GM18502 (cell line): ENCODE measurements at regions not wholly inside any gene's neighbourhood (a gene's known extent, or its start where the extent isn't known, plus 50 kb on each side); places are given as distances from the start of the nearest gene placed in this dataset.

Experiments used
- ATAC-seq: cut with Tn5 transposase; IDR thresholded peaks from one replicate; pipeline ENCODE4 v1.9.1; 2021; ENCODE audit warnings: mild to moderate bottlenecking; ENCODE audit not compliant: unreplicated experiment, poor library complexity

DNA sequence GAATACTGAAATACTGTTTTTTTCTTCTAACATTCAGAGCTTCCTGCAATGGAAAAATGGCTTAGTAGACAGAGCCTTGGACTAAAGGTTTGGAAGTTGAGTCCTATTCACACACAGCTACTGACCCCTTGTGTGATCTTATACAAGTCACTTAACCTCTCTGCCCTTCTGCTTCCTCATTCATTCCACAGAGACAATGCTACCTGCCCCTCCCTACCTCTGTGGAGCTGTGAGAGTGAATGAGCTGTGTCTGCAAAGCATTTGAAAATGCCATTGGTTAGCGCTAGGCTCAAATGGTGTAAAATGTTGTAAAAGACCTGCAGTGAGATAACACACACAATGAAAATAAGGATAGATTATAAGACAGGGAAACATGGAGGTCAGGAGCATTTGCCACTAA lies 214.4 kb downstream of the BARHL2 start:
- ATAC-seq: no peak

DNA sequence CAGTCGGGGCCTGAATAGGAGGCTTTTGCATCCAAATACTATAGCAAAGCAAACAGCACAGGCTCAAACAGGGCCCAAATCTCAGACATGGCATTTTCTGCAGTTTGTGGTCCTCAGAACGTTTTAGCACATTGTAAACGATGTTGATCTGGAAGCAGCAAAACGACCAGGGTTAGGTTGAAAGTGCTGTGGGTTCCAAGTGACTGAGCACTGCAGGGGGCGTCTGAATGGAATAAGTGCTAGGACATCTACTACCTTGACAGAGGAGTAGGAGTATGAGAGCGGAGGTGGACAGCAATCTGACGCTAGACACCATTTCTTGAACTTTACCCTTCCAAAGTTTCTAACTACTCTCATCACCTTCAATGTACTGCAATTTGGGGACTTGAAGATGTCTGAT lies 214.9 kb downstream of the BARHL2 start:
- no peak for ATAC-seq

DNA sequence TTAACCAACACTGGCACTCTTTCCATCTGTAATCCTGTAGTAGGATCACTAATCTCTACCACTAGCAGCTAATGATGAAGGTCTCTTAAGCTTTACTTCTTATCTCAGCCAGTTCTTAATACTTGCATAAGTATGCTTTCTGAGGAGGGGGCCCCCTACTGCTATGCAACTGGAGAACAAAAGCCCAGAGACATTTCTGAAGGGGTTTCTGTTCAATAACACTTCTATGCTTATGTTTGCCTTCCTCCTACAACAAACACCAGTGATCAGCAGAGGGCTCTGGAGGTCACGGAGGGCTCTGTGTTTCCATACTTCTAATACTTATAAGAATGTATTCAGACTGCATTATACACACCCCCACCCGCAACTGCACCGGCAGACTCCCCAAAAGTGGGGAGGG lies 215.8 kb downstream of the BARHL2 start:
- ATAC-seq: no peak

DNA sequence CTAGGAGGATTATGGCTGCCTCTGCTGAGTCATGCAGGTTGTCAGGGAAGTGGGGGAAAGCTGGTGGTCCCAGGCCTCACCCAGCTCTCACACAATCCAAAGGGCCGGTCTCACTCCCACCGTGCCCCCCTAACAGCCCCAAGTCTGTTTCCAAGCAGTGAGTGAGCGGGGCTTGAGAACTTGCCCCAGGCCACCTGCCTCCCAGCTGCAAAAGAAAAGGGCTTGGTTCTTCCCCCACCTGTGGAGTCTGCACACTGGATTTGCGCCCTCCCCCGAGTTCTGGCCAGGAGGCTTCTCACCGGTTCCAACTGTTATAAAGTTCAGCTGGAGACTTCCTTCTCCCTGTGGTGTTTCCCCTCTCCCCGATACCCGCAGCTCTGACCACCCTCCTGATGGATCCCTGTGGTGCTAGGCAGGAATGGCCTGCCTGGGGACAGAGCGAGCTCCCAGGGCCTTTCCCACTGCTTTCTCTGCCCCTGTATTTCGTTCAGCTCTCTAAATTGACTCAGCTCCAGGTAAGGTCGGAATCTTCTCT lies 222.3 kb downstream of the BARHL2 start:
- no peak for ATAC-seq

DNA sequence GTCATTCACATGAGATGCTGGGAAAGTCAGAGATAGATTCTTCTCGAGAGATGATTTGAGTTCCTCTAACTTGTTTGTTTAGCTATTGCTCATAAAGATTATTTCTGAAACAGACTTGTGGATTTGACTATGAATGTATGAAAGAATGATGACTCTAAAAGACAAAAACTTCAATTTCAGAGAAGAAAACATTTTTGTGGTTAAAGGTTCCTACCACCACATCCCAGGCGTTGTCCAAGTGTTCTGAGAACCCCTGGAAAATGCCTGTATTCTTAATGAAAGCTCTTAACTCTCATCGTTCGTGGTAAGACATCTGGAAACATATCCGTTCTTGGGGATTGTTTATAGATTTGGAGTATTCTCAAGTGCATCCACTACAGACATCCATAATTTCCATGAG lies 228.7 kb downstream of the BARHL2 start:
- ATAC-seq: no peak

DNA sequence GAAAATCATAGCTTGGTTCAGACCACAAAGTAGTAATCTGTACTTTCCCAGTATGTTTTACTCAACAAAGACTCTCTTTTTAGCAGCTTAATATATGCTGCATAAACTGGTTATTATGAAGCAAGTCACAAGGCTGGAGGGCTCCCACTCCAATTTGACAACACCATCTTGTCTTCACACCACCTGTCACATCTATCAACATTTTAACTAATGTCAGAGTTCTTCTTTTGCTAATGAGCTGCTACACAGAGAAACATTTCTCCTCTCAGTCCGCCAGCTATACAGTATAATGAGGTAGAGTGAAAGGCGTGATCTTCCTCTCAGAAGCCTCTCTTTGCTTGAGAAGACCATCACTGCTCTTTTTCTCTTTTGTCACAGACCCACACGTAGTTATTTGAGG lies 230.1 kb downstream of the BARHL2 start:
- ATAC-seq: no peak

DNA sequence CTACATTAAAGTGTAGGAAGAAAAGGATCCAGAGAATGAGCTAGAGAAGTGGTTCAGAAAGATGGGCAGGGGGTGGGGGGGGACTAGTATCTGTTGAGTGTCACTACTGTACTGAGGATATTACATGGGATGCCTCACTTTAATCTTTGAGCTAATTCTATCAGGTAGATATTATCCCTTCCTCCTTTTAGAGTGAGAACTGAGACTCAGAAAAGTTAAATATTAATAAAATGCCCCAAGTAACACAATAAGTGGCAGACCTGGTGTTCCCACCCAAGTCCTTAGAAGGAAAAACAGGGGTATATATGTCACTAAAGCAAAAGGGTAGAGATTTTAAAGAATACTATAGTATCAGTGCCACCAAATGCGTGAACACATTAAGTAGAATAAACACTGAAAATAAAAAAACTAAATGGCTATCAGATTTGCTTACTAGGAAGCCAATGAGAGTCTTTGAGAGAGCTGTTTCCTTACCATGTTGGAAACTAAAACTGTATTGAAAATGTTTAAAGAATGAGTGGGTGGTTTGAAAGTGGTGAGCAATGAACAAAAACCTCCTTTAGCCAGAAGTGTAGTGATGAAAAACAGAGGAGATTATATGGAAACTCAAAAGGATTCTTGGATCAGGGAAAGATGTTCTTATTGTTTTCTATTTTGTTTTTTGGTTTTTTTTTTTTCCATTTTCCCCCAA lies 230.8 kb downstream of the BARHL2 start:
- no peak for ATAC-seq

DNA sequence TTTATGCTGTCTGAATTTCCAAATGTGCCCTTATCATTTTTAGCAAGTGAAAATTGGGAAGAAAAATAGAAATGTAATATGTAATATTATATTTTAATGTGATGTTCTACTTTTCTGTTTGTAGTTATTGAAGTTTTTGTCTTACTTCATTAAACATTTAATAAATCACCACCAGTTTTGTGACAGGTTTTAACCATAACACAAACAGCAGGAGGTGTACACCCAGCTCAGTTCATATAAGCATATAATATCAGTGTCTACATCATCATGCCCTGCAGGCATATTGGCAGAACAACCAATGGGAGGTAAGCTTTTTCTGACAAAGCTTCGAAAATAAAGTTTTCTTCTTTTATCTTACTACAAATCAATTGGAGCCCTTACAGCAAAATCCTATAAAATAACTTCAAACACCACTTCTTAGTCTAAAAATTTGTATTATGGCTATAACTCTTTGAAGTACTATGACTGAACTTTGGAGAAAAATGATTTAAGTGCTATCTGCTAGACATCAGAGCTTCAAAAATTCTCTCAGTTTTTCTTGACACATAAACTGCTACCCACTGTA lies 236.7 kb downstream of the BARHL2 start:
- ATAC-seq: no peak

DNA sequence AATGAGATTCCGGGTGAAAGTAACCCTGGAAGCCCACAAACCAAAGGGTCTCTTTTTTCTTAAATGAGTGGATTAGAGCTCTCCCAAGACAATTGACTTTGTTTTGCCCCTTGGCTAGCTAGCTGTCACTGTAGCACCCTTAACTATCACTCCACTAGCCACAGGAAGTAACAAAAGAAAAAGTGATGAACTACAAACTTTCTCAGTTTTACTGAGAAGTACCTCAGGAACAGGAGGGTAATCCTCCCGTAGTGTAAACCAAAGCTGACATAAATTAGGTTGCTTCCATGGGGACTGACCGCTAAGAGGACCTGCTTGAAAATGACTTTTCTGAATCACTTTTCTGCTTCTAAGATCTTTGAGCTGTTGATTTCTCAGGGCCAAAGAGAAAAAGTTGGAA lies 240.1 kb downstream of the BARHL2 start:
- no peak for ATAC-seq

DNA sequence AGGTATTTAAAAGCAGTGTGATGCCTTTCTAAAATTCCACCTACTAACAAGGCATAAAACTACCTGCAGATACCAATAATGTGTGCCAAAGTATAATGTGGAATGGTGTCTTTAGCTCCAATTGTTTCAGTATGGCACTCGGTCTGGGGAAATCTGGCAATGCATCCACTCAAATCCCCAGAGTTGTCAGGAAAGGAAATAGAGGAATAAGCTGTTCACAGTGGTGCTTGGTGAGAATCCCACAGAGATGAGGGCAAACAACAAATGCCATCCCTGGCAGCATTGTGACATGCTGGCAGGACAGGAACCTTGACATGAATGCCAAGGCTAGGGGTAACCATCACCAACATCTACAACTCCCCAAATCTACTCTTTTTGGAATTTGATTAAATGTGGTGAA lies 240.7 kb downstream of the BARHL2 start:
- ATAC-seq: no peak

DNA sequence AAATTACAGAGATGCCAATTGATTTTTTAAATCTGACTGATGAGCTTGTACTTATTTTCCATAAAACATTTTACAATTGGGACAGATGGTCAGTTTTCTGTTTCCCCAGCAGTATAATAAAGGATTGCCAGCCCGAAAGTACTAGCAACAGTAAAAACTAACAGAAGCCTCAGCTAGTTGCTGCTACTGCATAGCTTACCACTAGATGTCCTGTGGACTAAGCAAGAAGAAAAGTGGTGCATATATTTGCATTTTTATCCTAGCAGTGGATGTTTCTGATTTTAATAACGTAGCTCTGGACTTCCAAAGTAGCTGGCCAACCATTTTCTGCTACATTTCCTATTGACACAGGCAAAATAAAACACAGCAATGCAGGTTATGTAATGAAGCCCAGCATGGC lies 241.5 kb downstream of the BARHL2 start:
- ATAC-seq: no peak

DNA sequence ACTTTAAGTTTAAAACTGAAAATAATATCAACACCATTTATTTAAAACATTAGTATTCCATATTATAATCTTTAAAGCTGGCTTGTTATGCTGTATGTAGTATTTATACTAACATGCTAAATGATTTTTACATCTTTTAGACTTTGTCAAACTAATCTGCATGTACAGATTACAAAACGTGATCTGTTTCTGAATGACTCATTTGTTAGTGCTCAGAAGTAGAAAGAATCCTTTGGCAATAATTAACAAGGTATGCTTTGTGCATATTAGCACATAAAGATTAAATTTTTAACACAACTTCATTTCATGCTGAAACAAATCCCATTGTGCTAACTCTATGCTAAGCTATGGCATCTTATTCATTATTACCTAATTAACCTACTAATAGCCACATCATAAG lies 242.4 kb downstream of the BARHL2 start:
- ATAC-seq: no peak

DNA sequence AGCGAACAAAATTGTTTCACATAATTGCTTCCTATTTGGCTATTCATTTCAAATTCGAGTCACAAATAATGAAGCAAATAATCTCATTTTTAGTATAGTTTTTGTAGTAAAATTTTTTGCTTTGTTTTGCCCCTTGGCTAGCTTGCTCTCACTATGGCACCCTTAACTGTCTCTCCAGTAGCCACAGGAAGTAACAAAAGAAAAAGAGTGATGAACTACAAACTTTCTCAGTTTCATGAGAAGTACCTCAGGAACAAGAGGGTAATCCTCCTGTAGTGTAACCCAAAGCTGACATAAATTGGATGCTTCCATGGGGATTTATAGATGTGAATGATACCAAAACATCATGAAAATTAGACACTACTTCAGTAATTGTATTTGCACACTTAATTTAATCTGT lies 242.9 kb downstream of the BARHL2 start:
- ATAC-seq: no peak

DNA sequence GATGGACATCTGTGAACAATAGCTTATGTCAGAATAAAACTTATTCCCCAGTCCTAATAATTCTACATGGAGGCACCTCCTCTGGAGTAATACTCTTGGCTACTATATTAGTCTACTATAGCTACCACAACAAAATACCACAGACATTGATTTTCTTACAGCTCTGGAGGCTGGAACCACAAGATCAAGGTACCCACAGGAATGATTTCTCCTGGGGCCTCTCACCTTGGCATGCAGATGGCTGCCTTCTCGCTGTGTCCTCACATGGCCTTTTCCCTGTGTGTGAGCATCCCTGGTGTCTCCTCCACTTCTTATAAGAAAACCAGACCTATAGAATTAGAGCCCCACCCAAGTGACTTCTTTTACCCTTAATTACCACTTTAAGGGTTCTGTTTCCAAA lies 244.3 kb downstream of the BARHL2 start:
- ATAC-seq: no peak

DNA sequence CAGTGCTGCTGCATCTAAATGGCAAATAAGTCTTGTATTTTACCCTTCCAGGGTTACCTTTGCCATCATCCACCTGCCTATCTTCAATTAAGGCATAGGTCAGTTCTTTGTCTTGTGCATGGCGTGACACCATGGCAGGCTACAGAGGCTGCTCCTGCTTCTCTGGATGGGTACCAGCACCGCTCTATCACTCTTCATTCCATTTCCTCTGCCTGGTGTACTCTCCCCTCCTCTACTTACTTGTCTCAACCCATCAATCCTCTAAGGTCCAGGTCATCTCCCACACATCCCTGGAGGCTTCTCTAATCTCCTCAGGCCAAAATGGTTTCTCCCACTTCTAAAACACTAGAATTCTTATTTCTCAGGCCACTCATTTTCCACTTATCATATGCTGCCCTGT lies 257.5 kb downstream of the BARHL2 start:
- ATAC-seq: no peak

DNA sequence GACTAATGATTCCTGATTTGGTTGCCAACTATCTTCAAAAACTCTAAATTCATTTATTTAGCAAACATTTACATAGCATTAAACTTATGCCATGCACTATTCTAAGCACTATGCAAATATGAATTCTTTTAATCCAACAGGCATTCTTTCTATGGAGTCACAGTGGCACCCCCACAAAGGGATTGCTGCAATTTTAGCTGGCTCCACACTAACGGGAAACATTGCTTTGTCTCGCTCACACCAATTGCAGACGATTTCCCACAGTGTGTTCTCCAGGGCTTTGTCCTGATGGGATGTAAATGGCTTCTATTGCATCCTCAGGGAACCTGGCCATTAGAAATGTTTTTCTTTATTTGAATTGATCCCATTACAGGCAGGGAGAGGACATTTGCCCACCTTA lies 259.1 kb downstream of the BARHL2 start:
- ATAC-seq: no peak

DNA sequence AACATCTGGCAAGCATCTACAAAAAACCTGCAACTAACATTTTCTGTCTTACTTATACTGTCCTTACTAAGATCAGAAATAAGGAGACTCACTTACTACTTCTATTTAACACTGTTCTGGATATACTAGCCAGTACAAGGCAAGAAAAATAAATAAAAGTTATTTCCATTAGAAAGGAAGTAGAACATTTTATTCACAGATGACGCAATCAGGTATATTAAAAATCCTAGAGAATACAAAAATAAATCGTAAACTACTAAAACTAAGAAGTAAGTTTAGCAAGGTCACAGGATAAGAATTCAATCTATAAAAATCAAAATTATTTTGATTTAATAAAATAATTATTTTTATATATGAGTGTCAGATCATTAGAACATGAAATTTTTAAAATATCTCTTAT lies 264.6 kb downstream of the BARHL2 start:
- ATAC-seq: no peak

DNA sequence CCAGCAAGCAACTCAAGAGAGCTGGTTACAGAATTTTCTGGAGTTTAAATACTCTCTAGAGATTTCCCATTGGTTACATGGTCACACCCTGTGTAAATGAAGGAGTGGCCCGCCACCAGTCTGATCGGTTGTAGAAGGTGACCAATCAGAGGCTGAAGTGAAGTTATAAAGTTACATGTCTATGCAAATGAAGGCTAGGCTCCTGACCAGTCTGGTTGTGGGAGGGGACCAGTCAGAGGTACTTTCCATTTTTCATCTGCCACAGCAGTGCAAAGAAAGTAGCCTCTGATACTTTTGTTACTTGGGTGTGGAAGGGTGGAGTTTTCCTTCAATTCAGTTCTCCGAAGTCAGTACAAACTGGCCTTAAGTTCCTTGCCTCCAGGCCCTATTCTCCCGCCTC lies 273.7 kb downstream of the BARHL2 start:
- ATAC-seq: no peak

DNA sequence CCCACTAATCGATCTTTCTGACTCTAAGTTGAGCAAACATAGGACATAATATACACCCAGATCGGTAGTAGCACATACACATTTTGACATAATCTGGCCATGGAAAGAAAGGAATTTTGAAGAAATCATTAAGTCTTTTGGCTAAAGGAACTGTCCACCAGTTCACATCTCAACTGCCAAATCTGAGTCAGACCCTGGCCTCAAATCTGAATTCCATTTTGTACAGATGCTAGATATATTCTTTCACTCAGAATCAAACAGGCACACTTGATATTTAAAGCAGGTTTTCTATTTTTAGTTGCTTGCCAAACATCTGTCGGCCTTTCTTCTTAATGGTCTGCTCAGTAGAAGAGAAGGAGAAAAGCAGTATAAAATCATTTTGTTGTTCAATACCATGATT lies 281.8 kb downstream of the BARHL2 start:
- no peak for ATAC-seq

DNA sequence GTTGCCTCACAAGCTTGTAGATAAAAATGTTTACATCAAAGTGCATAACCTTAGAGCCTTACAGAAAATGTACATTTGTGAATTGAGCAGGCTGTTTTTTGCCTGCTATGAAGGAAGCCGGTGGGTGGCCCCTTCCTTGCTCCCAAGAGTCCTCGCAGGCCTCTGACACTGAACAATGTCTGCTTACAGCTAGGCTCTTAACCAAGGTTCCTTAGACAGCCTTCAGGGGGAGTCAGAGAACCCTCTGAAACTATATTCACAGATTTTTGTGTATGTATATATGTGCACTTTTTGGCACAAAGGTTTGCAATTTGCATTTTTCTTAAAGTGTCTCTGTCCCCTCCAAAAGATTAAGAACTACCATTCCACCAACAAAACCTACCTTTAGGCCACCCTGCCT lies 282.6 kb downstream of the BARHL2 start:
- no peak for ATAC-seq

DNA sequence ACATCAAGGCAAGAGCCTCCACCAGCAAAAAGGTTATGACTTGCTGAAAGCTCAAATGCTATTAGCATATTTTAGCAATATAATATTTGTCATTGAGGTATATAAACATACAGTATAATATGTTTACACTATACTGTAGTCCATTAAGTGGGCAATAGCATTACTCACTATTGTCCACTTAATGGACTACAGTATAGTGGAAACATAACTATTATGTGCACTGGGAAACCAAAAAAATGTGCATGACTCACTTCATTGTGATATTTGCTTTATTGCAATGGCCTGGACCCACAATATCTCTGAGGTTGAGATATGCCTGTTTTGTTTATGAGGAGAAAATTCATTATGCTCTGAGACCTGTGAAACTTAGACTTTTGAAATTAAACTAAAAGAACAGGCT lies 300.0 kb downstream of the BARHL2 start:
- no peak for ATAC-seq

DNA sequence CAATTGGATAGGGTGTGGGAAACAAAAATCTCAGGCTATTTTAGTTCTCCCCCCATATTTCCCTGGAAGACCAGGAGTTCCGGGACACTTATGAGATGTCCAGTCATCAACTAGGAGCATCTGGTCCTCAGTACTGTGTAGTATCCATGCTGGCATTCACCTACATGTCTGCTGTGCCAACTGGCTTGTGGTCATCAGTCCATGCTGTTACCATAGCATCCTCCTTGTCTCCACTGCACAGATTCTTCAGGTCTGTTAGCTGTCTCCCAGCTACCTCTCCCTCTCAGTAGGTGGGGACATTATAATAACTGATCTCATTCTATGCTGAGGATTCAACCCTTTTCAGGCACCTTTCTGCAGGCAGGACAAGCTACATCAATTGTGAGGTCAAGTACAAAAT lies 302.9 kb downstream of the BARHL2 start:
- ATAC-seq: no peak
